Ishikawa (cell line): ENCODE measurements at regions not wholly inside any gene's neighbourhood (a gene's known extent, or its start where the extent isn't known, plus 50 kb on each side); places are given as distances from the start of the nearest gene placed in this dataset.

Source experiments
- CEBPB ChIP-seq: IDR thresholded peaks from 2 replicates; pipeline ENCODE4 v1.6.1; 2012
- CREB1 ChIP-seq: IDR thresholded peaks from 2 replicates; pipeline ENCODE4 v1.6.1; 2012; ENCODE audit warnings: low read depth
- EGR1 ChIP-seq: IDR thresholded peaks from 2 replicates; pipeline ENCODE4 v1.6.1; 2012
- EP300 ChIP-seq: IDR thresholded peaks from 2 replicates; pipeline ENCODE4 v1.6.1; 2012; ENCODE audit warnings: borderline replicate concordance
- FOXM1 ChIP-seq: IDR thresholded peaks from 2 replicates; pipeline ENCODE4 v1.6.1; 2012; ENCODE audit warnings: low read depth, borderline replicate concordance
- NFIC ChIP-seq: IDR thresholded peaks from 2 replicates; pipeline ENCODE4 v1.6.1; 2012
- RAD21 ChIP-seq: IDR thresholded peaks from 2 replicates; pipeline ENCODE4 v1.6.1; 2012; ENCODE audit warnings: low read depth
- TAF1 ChIP-seq: IDR thresholded peaks from 2 replicates; pipeline ENCODE4 v1.6.1; 2012; ENCODE audit warnings: low read depth, mild to moderate bottlenecking
- TCF12 ChIP-seq: IDR thresholded peaks from 2 replicates; pipeline ENCODE4 v1.6.1; 2012; ENCODE audit warnings: low read depth
- TEAD4 ChIP-seq: IDR thresholded peaks from 2 replicates; pipeline ENCODE4 v1.6.1; 2012
- YY1 ChIP-seq: IDR thresholded peaks from 2 replicates; pipeline ENCODE4 v1.6.1; 2012; ENCODE audit warnings: low read depth
- ZBTB7A ChIP-seq: IDR thresholded peaks from 2 replicates; pipeline ENCODE4 v1.6.1; 2012; ENCODE audit warnings: low read depth
- TF ChIP-seq, protein P1 (sequence below): IDR thresholded peaks from 2 replicates; pipeline ENCODE4 v1.6.1; 2012; ENCODE audit warnings: low read depth, mild to moderate bottlenecking
- TF ChIP-seq, protein P2 (sequence below): IDR thresholded peaks from 2 replicates; pipeline ENCODE4 v1.6.1; 2012
- TF ChIP-seq, protein P3 (sequence below): IDR thresholded peaks from 2 replicates; pipeline ENCODE4 v1.6.1; 2012

DNA sequence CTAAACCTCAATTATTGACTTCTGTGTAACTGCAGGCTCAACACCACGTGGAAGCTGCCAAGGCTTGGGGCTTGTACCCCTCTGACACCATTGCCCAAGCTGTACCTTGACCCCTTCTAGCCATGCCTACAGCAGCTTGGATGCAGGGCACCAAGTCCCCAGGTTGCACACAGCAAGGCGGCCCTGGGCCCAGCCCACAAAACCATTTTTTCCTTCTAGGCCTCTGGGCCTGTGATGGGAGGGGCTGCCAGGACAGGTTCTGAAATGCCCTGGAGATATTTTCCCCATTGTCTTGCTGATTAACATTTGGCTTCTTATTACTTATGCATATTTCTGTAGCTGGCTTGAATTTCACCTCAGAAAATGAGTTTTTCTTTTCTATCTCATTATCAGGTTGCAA, 610.0 kb upstream of the LRRN3 start:
- TF ChIP-seq NFIC (no peak), TEAD4 (no peak), RAD21 (no peak), EGR1 (no peak), YY1 (no peak), ZBTB7A (no peak), TCF12 (no peak), CREB1 (no peak), TAF1 (no peak), EP300 (no peak)
- TF ChIP-seq, protein P1, sequence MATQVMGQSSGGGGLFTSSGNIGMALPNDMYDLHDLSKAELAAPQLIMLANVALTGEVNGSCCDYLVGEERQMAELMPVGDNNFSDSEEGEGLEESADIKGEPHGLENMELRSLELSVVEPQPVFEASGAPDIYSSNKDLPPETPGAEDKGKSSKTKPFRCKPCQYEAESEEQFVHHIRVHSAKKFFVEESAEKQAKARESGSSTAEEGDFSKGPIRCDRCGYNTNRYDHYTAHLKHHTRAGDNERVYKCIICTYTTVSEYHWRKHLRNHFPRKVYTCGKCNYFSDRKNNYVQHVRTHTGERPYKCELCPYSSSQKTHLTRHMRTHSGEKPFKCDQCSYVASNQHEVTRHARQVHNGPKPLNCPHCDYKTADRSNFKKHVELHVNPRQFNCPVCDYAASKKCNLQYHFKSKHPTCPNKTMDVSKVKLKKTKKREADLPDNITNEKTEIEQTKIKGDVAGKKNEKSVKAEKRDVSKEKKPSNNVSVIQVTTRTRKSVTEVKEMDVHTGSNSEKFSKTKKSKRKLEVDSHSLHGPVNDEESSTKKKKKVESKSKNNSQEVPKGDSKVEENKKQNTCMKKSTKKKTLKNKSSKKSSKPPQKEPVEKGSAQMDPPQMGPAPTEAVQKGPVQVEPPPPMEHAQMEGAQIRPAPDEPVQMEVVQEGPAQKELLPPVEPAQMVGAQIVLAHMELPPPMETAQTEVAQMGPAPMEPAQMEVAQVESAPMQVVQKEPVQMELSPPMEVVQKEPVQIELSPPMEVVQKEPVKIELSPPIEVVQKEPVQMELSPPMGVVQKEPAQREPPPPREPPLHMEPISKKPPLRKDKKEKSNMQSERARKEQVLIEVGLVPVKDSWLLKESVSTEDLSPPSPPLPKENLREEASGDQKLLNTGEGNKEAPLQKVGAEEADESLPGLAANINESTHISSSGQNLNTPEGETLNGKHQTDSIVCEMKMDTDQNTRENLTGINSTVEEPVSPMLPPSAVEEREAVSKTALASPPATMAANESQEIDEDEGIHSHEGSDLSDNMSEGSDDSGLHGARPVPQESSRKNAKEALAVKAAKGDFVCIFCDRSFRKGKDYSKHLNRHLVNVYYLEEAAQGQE, result no peak

DNA sequence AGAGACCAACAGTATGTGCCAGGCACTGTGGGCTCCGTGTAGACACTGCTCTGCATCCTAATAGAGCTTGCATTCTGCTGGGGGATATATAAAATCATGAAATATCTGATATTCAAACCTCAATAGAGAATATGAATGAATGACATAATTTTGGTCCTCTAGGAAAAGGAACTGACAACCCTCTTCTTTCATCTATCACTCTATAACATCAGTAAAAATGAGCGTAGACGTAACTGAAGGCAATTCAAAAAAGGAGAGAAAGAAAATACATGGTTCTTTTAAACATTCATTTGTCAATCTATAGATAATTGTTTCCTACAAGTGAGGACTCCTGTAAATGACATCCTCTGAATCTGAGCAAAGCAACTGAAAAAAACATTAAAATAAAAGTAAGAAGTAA, 607.4 kb upstream of the LRRN3 start:
- no peak for TF ChIP-seq TAF1
- no peak for TF ChIP-seq TCF12
- TF ChIP-seq CEBPB, result no peak
- no peak for TF ChIP-seq TEAD4
- no peak for TF ChIP-seq NFIC
- TF ChIP-seq EGR1, result no peak
- TF ChIP-seq, protein P2, sequence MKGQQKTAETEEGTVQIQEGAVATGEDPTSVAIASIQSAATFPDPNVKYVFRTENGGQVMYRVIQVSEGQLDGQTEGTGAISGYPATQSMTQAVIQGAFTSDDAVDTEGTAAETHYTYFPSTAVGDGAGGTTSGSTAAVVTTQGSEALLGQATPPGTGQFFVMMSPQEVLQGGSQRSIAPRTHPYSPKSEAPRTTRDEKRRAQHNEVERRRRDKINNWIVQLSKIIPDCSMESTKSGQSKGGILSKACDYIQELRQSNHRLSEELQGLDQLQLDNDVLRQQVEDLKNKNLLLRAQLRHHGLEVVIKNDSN, result no peak
- TF ChIP-seq EP300, result no peak
- TF ChIP-seq, protein P3, sequence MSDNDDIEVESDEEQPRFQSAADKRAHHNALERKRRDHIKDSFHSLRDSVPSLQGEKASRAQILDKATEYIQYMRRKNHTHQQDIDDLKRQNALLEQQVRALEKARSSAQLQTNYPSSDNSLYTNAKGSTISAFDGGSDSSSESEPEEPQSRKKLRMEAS, result no peak

DNA sequence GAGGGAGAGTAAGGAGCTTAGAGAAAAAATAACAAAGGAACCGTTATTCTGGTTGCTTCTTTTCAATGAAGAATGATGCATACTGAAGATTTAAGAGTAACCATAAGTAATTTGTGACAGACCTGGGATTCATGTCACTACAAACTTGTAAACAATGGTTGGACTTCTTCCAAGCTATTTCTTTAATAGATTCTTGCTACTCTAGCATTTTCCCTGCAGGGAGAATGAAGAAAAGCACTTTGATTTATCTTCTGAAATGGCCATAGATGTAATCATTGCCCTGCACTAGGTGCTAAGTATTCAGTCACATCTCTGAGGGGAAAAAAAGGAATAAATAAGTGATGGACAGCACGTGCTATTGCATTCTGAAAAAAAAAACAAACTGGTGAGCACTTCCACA, 606.6 kb upstream of the LRRN3 start:
- no peak for TF ChIP-seq TCF12
- no peak for TF ChIP-seq FOXM1
- TF ChIP-seq EGR1, result no peak
- no peak for TF ChIP-seq CEBPB
- no peak for TF ChIP-seq TAF1
- no peak for TF ChIP-seq NFIC
- TF ChIP-seq ZBTB7A, result no peak
- TF ChIP-seq, protein P3, result no peak
- TF ChIP-seq TEAD4, result no peak
- TF ChIP-seq RAD21, result no peak

DNA sequence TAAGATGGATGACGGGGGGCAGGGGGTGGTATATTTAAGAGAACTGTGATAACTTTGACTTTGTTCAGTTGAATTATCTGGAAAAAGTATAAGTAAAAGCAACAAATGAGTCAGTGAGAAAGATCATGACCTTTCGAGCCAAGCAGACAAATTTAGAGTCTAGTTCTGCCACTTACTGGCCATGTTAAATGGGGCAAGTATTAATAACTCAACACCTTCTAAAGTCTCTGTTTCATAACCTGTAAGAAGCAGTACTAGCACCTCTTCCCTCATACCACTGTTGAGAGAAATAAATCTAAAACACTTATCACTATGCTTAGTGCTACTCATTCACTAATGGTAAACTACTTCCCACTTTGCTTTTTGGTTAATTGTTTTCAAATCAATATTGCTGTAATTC, 604.4 kb upstream of the LRRN3 start:
- TF ChIP-seq FOXM1 (no peak), RAD21 (no peak)
- TF ChIP-seq, protein P1, result no peak

DNA sequence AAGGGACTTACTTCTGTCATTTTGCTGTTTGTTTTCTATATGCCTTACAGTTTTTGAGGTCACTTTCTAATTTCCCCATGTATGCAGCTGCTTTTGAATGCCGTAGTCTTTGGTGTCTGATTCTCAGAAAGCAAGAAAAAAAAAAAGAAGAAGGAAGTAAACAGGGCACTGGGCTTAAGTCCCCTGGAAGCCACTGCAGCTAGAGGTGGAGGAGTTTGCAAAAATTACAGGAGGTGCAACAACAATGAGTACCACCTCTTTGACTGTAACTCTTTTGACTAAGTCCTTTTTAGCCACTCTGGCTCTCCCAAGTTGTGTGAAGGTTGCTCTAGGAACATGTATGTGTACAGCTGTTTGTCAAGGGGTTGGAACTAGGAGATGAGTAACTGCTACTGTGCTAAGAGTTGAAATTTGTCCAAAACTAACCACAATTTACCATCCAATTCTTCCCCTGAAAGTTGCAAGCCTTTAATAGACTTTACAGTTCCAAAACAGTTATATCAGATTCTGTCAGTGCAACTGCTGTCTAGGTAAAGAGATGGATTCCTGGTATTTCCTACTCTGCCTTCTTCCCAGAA, 588.0 kb upstream of the LRRN3 start:
- TF ChIP-seq ZBTB7A (no peak), RAD21 (no peak), EP300 (no peak), YY1 (no peak)

DNA sequence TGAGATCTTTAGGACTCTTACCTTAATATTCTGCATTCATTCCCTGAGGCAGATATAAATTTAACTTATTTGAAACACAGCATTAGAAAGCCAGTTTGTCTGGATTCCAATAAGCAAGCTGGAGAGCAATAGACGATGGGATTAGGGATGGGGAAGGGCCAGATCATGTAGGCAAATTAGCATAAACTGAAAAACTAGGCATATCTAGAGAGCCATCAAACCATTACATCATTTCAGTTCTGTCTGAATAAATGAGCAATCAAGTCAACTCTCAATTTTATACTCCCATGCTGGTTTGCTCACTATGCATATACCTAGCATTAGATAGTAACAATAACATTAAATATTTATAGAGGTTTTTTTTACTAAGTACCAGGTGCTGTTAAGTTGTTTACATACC, 583.6 kb upstream of the LRRN3 start:
- TF ChIP-seq, protein P2, result no peak
- TF ChIP-seq YY1, result no peak
- no peak for TF ChIP-seq TCF12
- TF ChIP-seq CREB1, result no peak
- TF ChIP-seq, protein P3, result no peak
- no peak for TF ChIP-seq TEAD4
- TF ChIP-seq CEBPB, result no peak
- no peak for TF ChIP-seq EP300
- TF ChIP-seq NFIC, result no peak
- TF ChIP-seq TAF1, result no peak
- TF ChIP-seq FOXM1, result no peak
- TF ChIP-seq RAD21, result no peak
- TF ChIP-seq, protein P1, result no peak
- TF ChIP-seq EGR1, result no peak
- no peak for TF ChIP-seq ZBTB7A
